CD4-positive, alpha-beta T cell treated with Interferon gamma for 1 hour (primary cell): ENCODE measurements at regions not wholly inside any gene's neighbourhood (a gene's known extent, or its start where the extent isn't known, plus 50 kb on each side); places are given as distances from the start of the nearest gene placed in this dataset.

Experiments used
- DNase-seq: peaks from one replicate; pipeline ENCODE4 v3.0.0-alpha.2; 2020

- DNase-seq = no peak
These were observed 131.2 kb downstream of the BUD13 start for GRCh38 chr11:116641561-116642045.

- no peak for DNase-seq
These were observed 132.0 kb downstream of the BUD13 start for GRCh38 chr11:116640641-116641402.

- no peak for DNase-seq
These were observed 134.3 kb downstream of the BUD13 start for GRCh38 chr11:116638463-116638862.

GRCh38 chr11:116637766-116638165 lies 135.0 kb downstream of the BUD13 start:
- no peak for DNase-seq

GRCh38 chr11:116636341-116636929 lies 136.4 kb downstream of the BUD13 start:
- DNase-seq = no peak

GRCh38 chr11:116631201-116631600 lies 141.6 kb downstream of the BUD13 start:
- no peak for DNase-seq

GRCh38 chr11:116618461-116618860 lies 154.3 kb downstream of the BUD13 start:
- DNase-seq = no peak

GRCh38 chr11:116615211-116615865 lies 157.4 kb downstream of the BUD13 start:
- no peak for DNase-seq

GRCh38 chr11:116614306-116615210 lies 158.2 kb downstream of the BUD13 start:
- DNase-seq = no peak

- DNase-seq = no peak
These were observed 159.4 kb downstream of the BUD13 start for GRCh38 chr11:116613206-116613875.

GRCh38 chr11:116611998-116612620 lies 160.7 kb downstream of the BUD13 start:
- no peak for DNase-seq

GRCh38 chr11:116610190-116610589 lies 162.6 kb downstream of the BUD13 start:
- no peak for DNase-seq

- DNase-seq = no peak
These were observed 165.8 kb downstream of the BUD13 start for GRCh38 chr11:116607027-116607426.

GRCh38 chr11:116605543-116606459 lies 167.0 kb downstream of the BUD13 start:
- DNase-seq = no peak

- no peak for DNase-seq
These were observed 169.0 kb downstream of the BUD13 start for GRCh38 chr11:116603728-116604323.

GRCh38 chr11:116602637-116602942 lies 170.2 kb downstream of the BUD13 start:
- no peak for DNase-seq

- no peak for DNase-seq
These were observed 170.8 kb downstream of the BUD13 start for GRCh38 chr11:116601814-116602636.

GRCh38 chr11:116600930-116601329 lies 171.9 kb downstream of the BUD13 start:
- DNase-seq = no peak

- no peak for DNase-seq
These were observed 174.2 kb downstream of the BUD13 start for GRCh38 chr11:116598556-116598955.

- DNase-seq = no peak
These were observed 174.8 kb downstream of the BUD13 start for GRCh38 chr11:116598036-116598435.
